BLaER1 (cell line): ENCODE measurements at regions not wholly inside any gene's neighbourhood (a gene's known extent, or its start where the extent isn't known, plus 50 kb on each side); places are given as distances from the start of the nearest gene placed in this dataset.

Source experiments
- H3K27ac ChIP-seq: shearing (Covaris generic); formaldehyde crosslinking; 2 replicates; pipeline ENCODE4 v1.8.1; 2022
- H3K27me3 ChIP-seq: shearing (Covaris generic); formaldehyde crosslinking; 2 replicates; pipeline ENCODE4 v1.8.1; 2022
- H3K36me3 ChIP-seq: shearing (Covaris generic); formaldehyde crosslinking; 2 replicates; pipeline ENCODE4 v1.8.1; 2022
- H3K4me1 ChIP-seq: shearing (Covaris generic); formaldehyde crosslinking; 2 replicates; pipeline ENCODE4 v1.8.1; 2022
- H3K4me2 ChIP-seq: shearing (Covaris generic); formaldehyde crosslinking; 2 replicates; pipeline ENCODE4 v1.8.1; 2022
- H3K4me3 ChIP-seq: shearing (Covaris generic); formaldehyde crosslinking; 2 replicates; pipeline ENCODE4 v1.8.1; 2022
- H3K9ac ChIP-seq: shearing (Covaris generic); formaldehyde crosslinking; 2 replicates; pipeline ENCODE4 v1.8.1; 2022
- H3K9me3 ChIP-seq: shearing (Covaris generic); formaldehyde crosslinking; 2 replicates; pipeline ENCODE4 v1.8.1; 2022
- H4K20me1 ChIP-seq: shearing (Covaris generic); formaldehyde crosslinking; 2 replicates; pipeline ENCODE4 v1.8.1; 2022
- Cebpa-rat ChIP-seq: shearing (Covaris generic); IDR thresholded peaks from 2 replicates; pipeline ENCODE4 v1.8.1; 2022

GRCh38 chr11:11074686-11075335 lies 217.0 kb upstream of the ZBED5 start:
- Histone ChIP-seq H3K27ac (no peak overlapping the region), H3K9me3 (no peaks in the 10 kb centered on the region), H3K36me3 (no peaks in the 10 kb centered on the region), H4K20me1 (no peaks in the 10 kb centered on the region), H3K4me2 (no peak overlapping the region), H3K9ac (no peak overlapping the region), H3K27me3 (no peaks in the 10 kb centered on the region), H3K4me1 (peaks cover 46% of the 10 kb centered on the region), H3K4me3 (no peak overlapping the region)
- no peak for TF ChIP-seq Cebpa-rat

- H3K36me3 ChIP-seq: no peaks in the 10 kb centered on the region
- H3K4me3 ChIP-seq: no peak overlapping the region
- TF ChIP-seq Cebpa-rat: no peak
- H3K9me3 ChIP-seq: no peaks in the 10 kb centered on the region
- no peak overlapping the region for H3K27ac ChIP-seq
- no peak overlapping the region for H3K9ac ChIP-seq
- H3K4me1 ChIP-seq: peaks cover 54% of the 10 kb centered on the region
- no peaks in the 10 kb centered on the region for H4K20me1 ChIP-seq
- no peak overlapping the region for H3K4me2 ChIP-seq
- H3K27me3 ChIP-seq: no peaks in the 10 kb centered on the region
Measured at GRCh38 chr11:11073996-11074395, 216.1 kb upstream of the ZBED5 start.

- H3K27me3 ChIP-seq: no peaks in the 10 kb centered on the region
- no peak overlapping the region for H3K27ac ChIP-seq
- peaks cover 54% of the 10 kb centered on the region for H3K4me1 ChIP-seq
- no peak overlapping the region for H3K4me2 ChIP-seq
- no peaks in the 10 kb centered on the region for H4K20me1 ChIP-seq
- H3K9ac ChIP-seq: no peak overlapping the region
- no peaks in the 10 kb centered on the region for H3K36me3 ChIP-seq
- no peak overlapping the region for H3K4me3 ChIP-seq
- no peak for TF ChIP-seq Cebpa-rat
- H3K9me3 ChIP-seq: no peaks in the 10 kb centered on the region
Measured at GRCh38 chr11:11072067-11072466, 214.2 kb upstream of the ZBED5 start.

GRCh38 chr11:11071486-11071885 lies 213.6 kb upstream of the ZBED5 start:
- Histone ChIP-seq H3K4me2 (peak overlapping the region; percentile 61), H4K20me1 (no peaks in the 10 kb centered on the region), H3K36me3 (no peaks in the 10 kb centered on the region), H3K27me3 (no peaks in the 10 kb centered on the region), H3K27ac (no peak overlapping the region), H3K4me1 (peaks cover 50% of the 10 kb centered on the region), H3K9me3 (no peaks in the 10 kb centered on the region), H3K4me3 (no peak overlapping the region), H3K9ac (no peak overlapping the region)
- TF ChIP-seq Cebpa-rat: no peak

GRCh38 chr11:11070976-11071375 lies 213.1 kb upstream of the ZBED5 start:
- no peak overlapping the region for H3K27ac ChIP-seq
- H3K4me3 ChIP-seq: no peak overlapping the region
- no peak for TF ChIP-seq Cebpa-rat
- H3K9me3 ChIP-seq: no peaks in the 10 kb centered on the region
- H3K4me1 ChIP-seq: peaks cover 45% of the 10 kb centered on the region
- no peaks in the 10 kb centered on the region for H3K36me3 ChIP-seq
- H3K9ac ChIP-seq: no peak overlapping the region; the same call in 1 of the 2 replicates
- H4K20me1 ChIP-seq: no peaks in the 10 kb centered on the region
- no peaks in the 10 kb centered on the region for H3K27me3 ChIP-seq
- H3K4me2 ChIP-seq: peak overlapping the region; percentile 61

GRCh38 chr11:11069841-11070835 lies 212.3 kb upstream of the ZBED5 start:
- Histone ChIP-seq H3K9ac (no peak overlapping the region; the same call in 1 of the 2 replicates), H3K27ac (no peak overlapping the region), H3K4me3 (no peak overlapping the region), H3K4me1 (peaks cover 40% of the 10 kb centered on the region), H3K27me3 (no peaks in the 10 kb centered on the region), H3K4me2 (peak overlapping the region; percentile 61), H4K20me1 (no peaks in the 10 kb centered on the region), H3K9me3 (no peaks in the 10 kb centered on the region), H3K36me3 (no peaks in the 10 kb centered on the region)
- no peak for TF ChIP-seq Cebpa-rat

- no peaks in the 10 kb centered on the region for H3K27me3 ChIP-seq
- no peaks in the 10 kb centered on the region for H3K36me3 ChIP-seq
- no peak overlapping the region for H3K9ac ChIP-seq
- H3K4me1 ChIP-seq: peaks cover 40% of the 10 kb centered on the region
- H4K20me1 ChIP-seq: no peaks in the 10 kb centered on the region
- no peaks in the 10 kb centered on the region for H3K9me3 ChIP-seq
- no peak overlapping the region for H3K4me2 ChIP-seq
- H3K4me3 ChIP-seq: no peak overlapping the region
- H3K27ac ChIP-seq: no peak overlapping the region
- TF ChIP-seq Cebpa-rat: no peak
Measured at GRCh38 chr11:11068113-11068512, 210.3 kb upstream of the ZBED5 start.

- Histone ChIP-seq H3K4me2 (no peak overlapping the region), H3K27ac (no peak overlapping the region), H4K20me1 (no peaks in the 10 kb centered on the region), H3K9ac (no peak overlapping the region), H3K4me1 (peaks cover 23% of the 10 kb centered on the region), H3K4me3 (no peak overlapping the region), H3K36me3 (no peaks in the 10 kb centered on the region), H3K27me3 (no peaks in the 10 kb centered on the region), H3K9me3 (no peaks in the 10 kb centered on the region)
- no peak for TF ChIP-seq Cebpa-rat
Measured at GRCh38 chr11:11065396-11065795, 207.5 kb upstream of the ZBED5 start.

GRCh38 chr11:11057472-11057854 lies 199.6 kb upstream of the ZBED5 start:
- Histone ChIP-seq H3K9me3 (peaks cover 28% of the 10 kb centered on the region), H3K4me1 (no peaks in the 10 kb centered on the region), H3K36me3 (no peaks in the 10 kb centered on the region), H3K9ac (no peak overlapping the region), H3K4me3 (no peak overlapping the region), H3K27ac (no peak overlapping the region), H4K20me1 (no peaks in the 10 kb centered on the region), H3K27me3 (no peaks in the 10 kb centered on the region), H3K4me2 (no peak overlapping the region)
- no peak for TF ChIP-seq Cebpa-rat
